GM18499 (cell line): ENCODE measurements at regions not wholly inside any gene's neighbourhood (a gene's known extent, or its start where the extent isn't known, plus 50 kb on each side); places are given as distances from the start of the nearest gene placed in this dataset.

Experiments used
- ATAC-seq: cut with Tn5 transposase; IDR thresholded peaks from one replicate; pipeline ENCODE4 v1.9.1; 2021; ENCODE audit warnings: moderate number of reproducible peaks; ENCODE audit not compliant: insufficient read depth, unreplicated experiment

GRCh38 chr9:28839778-28840430 is 1266.6 kb upstream of the C9orf72 start:
- no peak for ATAC-seq

DNA sequence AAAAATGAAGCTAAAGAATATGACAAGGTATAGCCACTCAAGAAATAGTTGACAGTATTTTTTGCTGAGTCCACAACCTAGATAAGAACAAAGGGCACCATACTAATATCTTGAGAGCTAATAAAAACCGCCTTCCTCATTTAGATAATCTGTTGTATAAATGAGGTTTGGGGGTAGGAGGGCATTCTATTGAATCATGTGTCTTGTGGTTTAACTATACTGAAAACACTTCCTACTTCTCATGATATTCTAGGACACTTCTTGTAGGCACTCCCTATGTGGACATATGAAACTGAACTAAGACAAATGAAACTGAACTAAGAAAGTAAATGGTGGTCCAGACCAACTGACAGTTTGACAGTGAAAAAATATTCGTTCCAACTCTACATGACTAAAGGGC is 1268.5 kb upstream of the C9orf72 start:
- ATAC-seq, result no peak

DNA sequence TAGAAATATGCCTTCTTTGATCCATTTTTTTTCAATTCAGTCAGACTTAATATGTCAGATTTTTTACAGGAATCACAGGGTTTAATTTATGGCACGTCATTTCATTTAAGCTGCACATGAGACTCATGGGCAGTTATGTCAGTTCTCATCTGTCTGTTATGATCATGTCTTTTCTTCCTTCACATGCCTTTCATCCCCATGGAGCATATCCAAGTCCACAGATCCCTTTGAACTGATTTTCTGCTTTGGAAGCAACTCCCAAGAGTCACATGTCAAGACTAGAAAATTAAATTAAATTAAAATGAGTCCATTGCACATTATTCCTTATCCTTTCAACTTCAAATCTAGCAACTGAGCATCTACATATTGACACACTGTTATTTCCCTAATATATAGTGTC is 1274.0 kb upstream of the C9orf72 start:
- no peak for ATAC-seq

DNA sequence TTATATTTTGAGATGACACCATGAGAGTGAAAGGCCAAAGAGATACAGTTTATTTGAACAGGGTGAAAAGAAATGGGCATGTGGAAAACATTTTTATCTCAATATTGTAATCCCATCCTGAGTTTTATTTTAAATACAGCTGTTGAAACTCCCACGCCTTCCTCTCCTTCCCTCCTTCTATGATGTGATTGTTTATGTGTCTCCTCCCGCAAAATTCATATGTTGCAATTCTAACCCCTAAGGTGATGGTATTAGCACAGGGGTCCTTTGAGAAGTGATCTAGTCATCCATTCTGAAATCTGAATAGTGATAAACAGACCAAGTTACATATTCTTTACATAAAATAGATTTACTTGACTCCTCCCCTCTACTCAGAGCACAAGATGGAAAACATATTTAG is 1275.4 kb upstream of the C9orf72 start:
- ATAC-seq, result no peak

DNA sequence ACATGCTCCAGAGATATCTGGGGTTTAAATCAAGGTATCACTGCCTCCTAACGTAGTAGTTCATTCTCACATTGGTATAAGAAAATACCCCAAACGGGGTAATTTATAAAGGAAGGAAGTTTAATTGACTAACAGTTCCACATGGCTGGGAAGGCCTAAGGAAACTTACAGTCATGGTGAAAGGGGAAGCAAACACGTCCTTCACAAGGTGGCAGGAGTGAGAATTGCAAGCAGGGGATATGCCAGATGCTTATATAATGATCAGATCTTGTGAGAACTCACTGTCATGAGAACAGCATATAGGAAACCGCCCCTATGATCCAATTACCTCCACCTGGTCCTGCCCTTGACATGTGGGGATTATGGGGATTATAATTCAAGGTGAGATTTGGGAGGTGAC is 1280.2 kb upstream of the C9orf72 start:
- ATAC-seq, result no peak

- ATAC-seq, result no peak
Observed at GRCh38 chr9:28866951-28867350, 1293.7 kb upstream of the C9orf72 start.

DNA sequence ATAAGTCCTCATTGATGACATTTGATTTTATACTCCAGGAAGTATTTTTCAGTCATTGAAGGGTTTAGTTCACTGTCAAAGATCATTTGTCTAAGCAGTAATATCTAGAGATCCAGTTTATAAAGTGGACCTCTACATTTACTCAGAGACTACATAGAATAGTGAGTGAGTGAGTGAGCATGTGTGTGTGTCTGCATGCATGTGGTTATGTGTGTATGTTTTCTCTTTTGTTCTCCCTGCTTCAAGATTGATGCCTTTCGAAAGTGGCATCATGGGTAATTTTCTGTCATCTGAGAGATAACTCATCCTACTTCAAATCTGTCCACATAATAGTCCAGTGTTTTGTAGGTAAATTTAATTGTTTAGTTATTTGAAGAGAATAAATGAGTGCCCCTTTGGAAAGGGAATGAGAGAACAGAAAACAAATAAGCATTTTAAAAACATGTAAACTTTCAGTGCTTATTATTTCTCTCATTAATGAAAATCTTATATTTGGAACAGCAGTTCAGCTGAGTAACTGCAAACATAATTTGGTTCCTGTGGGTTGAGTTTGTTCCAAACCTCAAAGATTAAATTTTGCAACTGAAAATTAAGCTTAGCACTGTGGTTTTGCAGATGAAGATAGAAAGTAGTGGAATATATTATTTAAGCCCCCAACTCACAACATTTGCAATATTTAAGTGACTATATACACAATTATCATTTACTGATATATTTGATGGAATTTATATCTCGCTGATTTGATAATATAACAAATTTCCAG is 1295.1 kb upstream of the C9orf72 start:
- ATAC-seq, result no peak

DNA sequence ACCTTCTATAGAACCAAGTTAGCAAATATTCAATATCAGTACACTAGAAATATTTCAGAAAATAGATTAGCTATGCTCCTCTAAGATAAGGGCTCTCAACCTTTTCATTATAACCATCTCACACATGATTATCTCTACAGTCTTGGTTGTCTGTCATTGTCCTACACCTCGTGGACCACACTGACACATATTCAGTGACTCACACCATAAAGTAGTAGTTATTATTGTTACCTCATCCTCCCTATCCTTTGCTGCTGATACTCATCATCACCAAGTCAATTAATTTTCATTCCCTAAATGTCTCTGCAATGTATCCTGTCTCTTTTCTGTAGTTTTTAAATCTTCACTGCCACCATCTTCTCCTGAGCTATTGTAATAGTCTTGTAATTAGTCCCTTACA is 1309.2 kb upstream of the C9orf72 start:
- ATAC-seq, result no peak

DNA sequence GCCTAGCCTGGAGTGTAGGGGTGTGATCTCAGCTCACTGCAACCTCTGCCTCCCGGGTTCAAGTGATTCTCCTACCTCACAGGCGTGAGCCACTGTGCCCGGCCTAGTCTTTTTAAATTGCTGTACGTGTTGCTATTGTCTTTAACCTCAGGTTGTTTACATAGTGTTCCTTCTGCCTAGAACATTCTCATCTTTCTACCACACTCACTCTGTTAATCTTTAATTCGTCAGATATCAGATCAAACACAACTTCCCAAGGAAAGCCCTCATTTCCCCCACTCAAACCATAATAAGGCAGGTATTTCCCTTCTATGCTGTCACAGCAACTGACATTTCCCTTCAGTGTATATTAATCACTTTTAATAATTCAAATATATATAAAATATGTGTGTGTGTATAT is 1310.0 kb upstream of the C9orf72 start:
- no peak for ATAC-seq

GRCh38 chr9:28887188-28887884 is 1314.1 kb upstream of the C9orf72 start:
- no peak for ATAC-seq

DNA sequence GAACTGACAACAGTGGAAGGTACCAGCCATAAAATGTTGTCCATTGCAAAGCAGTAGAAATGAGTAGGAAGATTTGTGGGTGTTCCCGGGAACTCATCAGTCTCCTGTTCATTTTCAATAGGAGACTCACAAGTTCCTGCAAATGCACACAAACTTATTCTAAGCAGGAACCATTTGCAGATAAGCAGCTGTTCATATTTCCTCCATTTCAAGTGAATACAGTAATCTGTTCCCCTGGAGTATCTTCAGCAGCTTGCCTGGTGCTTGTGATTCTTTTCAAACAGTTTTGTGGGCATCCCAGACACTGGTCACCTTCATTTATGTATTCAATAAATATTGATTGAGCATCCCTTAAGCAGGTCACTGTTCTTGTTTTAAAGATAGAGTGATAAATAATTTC is 1315.5 kb upstream of the C9orf72 start:
- ATAC-seq, result no peak

GRCh38 chr9:28892538-28892937 is 1319.3 kb upstream of the C9orf72 start:
- no peak for ATAC-seq

GRCh38 chr9:28899267-28899666 is 1326.0 kb upstream of the C9orf72 start:
- ATAC-seq, result no peak

GRCh38 chr9:28899926-28900325 is 1326.6 kb upstream of the C9orf72 start:
- ATAC-seq, result no peak

- no peak for ATAC-seq
Observed at GRCh38 chr9:28900406-28900805, 1327.1 kb upstream of the C9orf72 start.

GRCh38 chr9:28909526-28909925 is 1336.2 kb upstream of the C9orf72 start:
- no peak for ATAC-seq

DNA sequence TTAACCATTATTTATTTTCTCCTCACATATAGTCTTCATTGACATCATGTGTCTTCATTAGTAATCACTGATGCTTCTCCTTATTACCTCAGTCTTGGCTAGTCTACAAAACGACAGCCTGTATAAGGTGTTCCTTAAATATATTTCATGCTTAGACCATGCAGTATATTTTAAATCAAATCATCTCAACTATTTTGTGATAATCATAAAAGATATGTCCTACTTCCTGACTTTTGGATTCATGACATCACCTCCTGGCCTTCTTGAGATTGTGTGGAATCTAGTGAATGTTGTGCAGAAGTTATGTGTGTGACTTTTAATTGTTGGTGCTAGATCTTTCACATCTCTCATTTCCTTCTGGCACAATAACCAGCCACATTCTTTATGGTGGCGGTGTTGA is 1339.3 kb upstream of the C9orf72 start:
- ATAC-seq, result no peak

DNA sequence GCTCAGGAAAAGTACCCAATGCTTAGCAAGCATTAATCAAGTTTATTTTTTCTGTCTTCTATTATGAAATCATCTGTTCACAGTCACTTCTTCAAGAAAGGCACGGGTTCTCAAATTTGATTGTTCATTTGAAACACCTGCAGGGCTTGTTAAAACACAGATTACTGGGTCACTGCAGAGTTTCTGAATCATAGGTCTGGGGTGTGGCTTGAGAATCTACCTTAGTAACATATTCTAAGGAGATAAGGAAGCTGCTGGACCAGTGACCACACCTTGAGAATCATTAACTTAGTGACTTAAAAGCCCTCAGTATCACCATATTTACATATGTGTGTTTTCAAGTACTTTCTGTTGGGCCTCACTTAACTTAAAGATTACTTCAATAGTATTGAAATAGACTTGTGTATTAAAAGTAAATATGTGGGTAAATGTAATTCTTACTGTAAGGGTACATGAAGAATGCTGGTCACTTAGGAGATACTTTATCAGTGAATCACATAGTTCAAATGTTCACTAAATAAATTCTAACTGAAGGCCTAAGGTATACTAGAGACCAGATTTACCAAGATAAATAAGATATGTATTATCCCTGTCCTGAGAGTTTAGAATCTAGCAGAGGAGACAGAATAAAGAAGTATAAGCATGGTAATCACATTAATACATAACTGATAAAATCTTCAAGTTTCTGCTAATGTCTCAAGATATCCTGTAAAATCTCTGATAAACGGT is 1342.1 kb upstream of the C9orf72 start:
- ATAC-seq, result no peak

- no peak for ATAC-seq
Observed at GRCh38 chr9:28916348-28916747, 1343.1 kb upstream of the C9orf72 start.

- ATAC-seq, result no peak
Observed at GRCh38 chr9:28921857-28922500, 1348.7 kb upstream of the C9orf72 start.
